H1 (cell line): ENCODE measurements at regions not wholly inside any gene's neighbourhood (a gene's known extent, or its start where the extent isn't known, plus 50 kb on each side); places are given as distances from the start of the nearest gene placed in this dataset.

ENCODE experiments used
- CTCF ChIA-PET: fragments of 300-600 bp; sonication (Branson Sonifier 250); formaldehyde crosslinking; loops from one replicate; lab custom pipeline; 2021; ENCODE audit not compliant: partially characterized antibody; lab: Charles Lee
- POLR2A ChIA-PET: fragments of 300-600 bp; sonication (Branson Sonifier 250); formaldehyde crosslinking; loops from one replicate; lab custom pipeline; 2021; ENCODE audit warnings: inconsistent platforms; ENCODE audit not compliant: partially characterized antibody; lab: Charles Lee
- DNase-seq, 2 experiments: peaks; one replicate each; pipeline versions ENCODE4 v3.0.0 to v3.0.0-alpha.2; 2010 to 2022; ENCODE audit warnings: low spot score in 2 of 2, low read depth in 1 of 2, mixed read lengths in 1 of 2
- FAIRE-seq: peaks from 2 replicates; lab custom pipeline; 2011; peaks lifted over from hg19 to GRCh38; lab: Jason Lieb, UNC
- H2AFZ ChIP-seq: 2 replicates; pipeline ENCODE4 v1.8.1; 2012; ENCODE audit warnings: low read length, inconsistent platforms
- H2AK5ac ChIP-seq: 2 replicates; pipeline ENCODE4 v1.6.1; 2013; ENCODE audit warnings: low read depth, low read length
- H2BK120ac ChIP-seq: replicated peaks from 2 replicates; pipeline ENCODE3; 2013; ENCODE audit warnings: low read depth, low read length, inconsistent platforms
- H2BK12ac ChIP-seq: 2 replicates; pipeline ENCODE4 v1.6.1; 2013; ENCODE audit warnings: low read depth, low read length
- H2BK15ac ChIP-seq: 2 replicates; pipeline ENCODE4 v1.6.1; 2013; ENCODE audit warnings: low read length
- H2BK20ac ChIP-seq: 2 replicates; pipeline ENCODE4 v1.6.1; 2013; ENCODE audit warnings: low read length
- H2BK5ac ChIP-seq: 2 replicates; pipeline ENCODE4 v1.6.1; 2013; ENCODE audit warnings: low read depth, low read length
- H3K14ac ChIP-seq: 2 replicates; pipeline ENCODE4 v1.6.1; 2013; ENCODE audit warnings: inconsistent platforms; ENCODE audit not compliant: insufficient read length
- H3K18ac ChIP-seq: 2 replicates; pipeline ENCODE4 v1.6.1; 2013; ENCODE audit warnings: low read length; ENCODE audit errors: extremely low read depth
- H3K23ac ChIP-seq: 2 replicates; pipeline ENCODE4 v1.6.1; 2013; ENCODE audit warnings: inconsistent platforms; ENCODE audit not compliant: insufficient read length
- H3K23me2 ChIP-seq: 2 replicates; pipeline ENCODE4 v1.6.1; 2013; ENCODE audit warnings: low read depth, low read length
- H3K27ac ChIP-seq: 2 replicates; pipeline ENCODE4 v1.6.1; 2011; ENCODE audit warnings: low read depth, low read length, inconsistent platforms
- H3K27me3 ChIP-seq, 4 experiments: replicated peaks in 1 of 4; 1 replicate in 1 of 4; 2 replicates in 3 of 4; pipeline versions ENCODE4 v1.6.1 to v1.8.1; 2011 to 2013; ENCODE audit warnings: low read length in 3 of 4, mild to moderate bottlenecking in 3 of 4, inconsistent platforms in 2 of 4, mixed read lengths in 2 of 4, moderate library complexity in 1 of 4; ENCODE audit not compliant: control insufficient read depth in 3 of 4, insufficient read depth in 3 of 4; ENCODE audit errors: extremely low read depth in 1 of 4
- H3K36me3 ChIP-seq, 4 experiments: 2 replicates each; pipeline versions ENCODE4 v1.6.1 to v1.8.1; 2011 to 2013; ENCODE audit warnings: mild to moderate bottlenecking in 4 of 4, low read length in 3 of 4, moderate library complexity in 2 of 4, control low read depth in 1 of 4, inconsistent platforms in 1 of 4; ENCODE audit not compliant: insufficient read depth in 4 of 4, control insufficient read depth in 2 of 4
- H3K4ac ChIP-seq: replicated peaks from 2 replicates; pipeline ENCODE3; 2013; ENCODE audit warnings: low read length, low read depth, mixed read lengths, inconsistent platforms; ENCODE audit not compliant: insufficient read length
- H3K4me1 ChIP-seq, 4 experiments: replicated peaks in 1 of 4; 1 replicate in 1 of 4; 2 replicates in 3 of 4; pipeline versions ENCODE4 v1.6.1 to v1.8.1; 2011 to 2013; ENCODE audit warnings: low read length in 3 of 4, inconsistent platforms in 2 of 4, mixed read lengths in 1 of 4; ENCODE audit not compliant: insufficient read depth in 4 of 4, control insufficient read depth in 3 of 4
- H3K4me2 ChIP-seq, 2 experiments: 2 replicates each; pipeline versions ENCODE4 v1.6.1 to v1.8.1; 2011 to 2013; ENCODE audit warnings: low read depth in 2 of 2, low read length in 2 of 2, control low read depth in 1 of 2, inconsistent platforms in 1 of 2, mild to moderate bottlenecking in 1 of 2; ENCODE audit not compliant: insufficient read depth in 1 of 2
- H3K4me3 ChIP-seq, 4 experiments: fragments of 200-600, 300-600 bp in 1 of 4; sonication (generic), shearing (Covaris generic), sonication (Bioruptor Twin) in 1 of 4; 2 replicates each; pipeline versions ENCODE4 v1.5.1 to v1.8.1; 2011 to 2016; ENCODE audit warnings: low read length in 4 of 4, low read depth in 3 of 4, control low read depth in 2 of 4, inconsistent platforms in 2 of 4, mild to moderate bottlenecking in 2 of 4, mixed read lengths in 1 of 4, moderate library complexity in 1 of 4; ENCODE audit not compliant: insufficient read depth in 2 of 4; ENCODE audit errors: extremely low read depth in 1 of 4
- H3K56ac ChIP-seq: replicated peaks from 2 replicates; pipeline ENCODE3; 2013; ENCODE audit warnings: low read depth, mild to moderate bottlenecking, mixed read lengths, low read length, inconsistent platforms; ENCODE audit not compliant: insufficient read length
- H3K79me1 ChIP-seq: 2 replicates; pipeline ENCODE4 v1.6.1; 2013; ENCODE audit warnings: low read depth, low read length, control low read depth
- H3K79me2 ChIP-seq, 2 experiments: 2 replicates each; pipeline versions ENCODE4 v1.6.1 to v1.8.1; 2012 to 2013; ENCODE audit warnings: low read length in 2 of 2, mild to moderate bottlenecking in 2 of 2, inconsistent platforms in 1 of 2; ENCODE audit not compliant: insufficient read depth in 2 of 2, control insufficient read depth in 1 of 2
- H3K9ac ChIP-seq, 4 experiments: replicated peaks in 1 of 4; 1 replicate in 1 of 4; 2 replicates in 3 of 4; pipeline versions ENCODE4 v1.6.1 to v1.8.1; 2011 to 2013; ENCODE audit warnings: low read depth in 3 of 4, low read length in 3 of 4, control low read depth in 2 of 4, mild to moderate bottlenecking in 2 of 4, moderate library complexity in 2 of 4, inconsistent platforms in 1 of 4; ENCODE audit errors: extremely low read depth in 1 of 4
- H3K9me3 ChIP-seq, 2 experiments: 2 replicates each; pipeline versions ENCODE4 v1.6.1 to v1.8.1; 2012 to 2013; ENCODE audit warnings: mild to moderate bottlenecking in 2 of 2, moderate library complexity in 2 of 2, control low read depth in 1 of 2, inconsistent platforms in 1 of 2, low read depth in 1 of 2, low read length in 1 of 2, mixed read lengths in 1 of 2; ENCODE audit not compliant: insufficient read depth in 2 of 2
- H4K20me1 ChIP-seq, 2 experiments: replicated peaks in 1 of 2; 2 replicates each; pipeline versions ENCODE3 to v1.8.1; 2011 to 2013; ENCODE audit warnings: inconsistent platforms in 2 of 2, low read length in 2 of 2, mild to moderate bottlenecking in 1 of 2; ENCODE audit not compliant: insufficient read depth in 2 of 2, control insufficient read depth in 1 of 2
- H4K5ac ChIP-seq: 2 replicates; pipeline ENCODE4 v1.6.1; 2013; ENCODE audit warnings: low read length, low read depth, mixed read lengths, inconsistent platforms; ENCODE audit not compliant: insufficient read length
- H4K8ac ChIP-seq: 2 replicates; pipeline ENCODE4 v1.8.0; 2013; ENCODE audit warnings: mild to moderate bottlenecking, moderate library complexity, low read length, inconsistent platforms; ENCODE audit not compliant: insufficient read depth; ENCODE audit errors: extremely low read depth
- H4K91ac ChIP-seq: replicated peaks from 2 replicates; pipeline ENCODE3; 2013; ENCODE audit warnings: low read length, mixed read lengths, inconsistent platforms; ENCODE audit not compliant: insufficient read length
- ASH2L ChIP-seq: fragments of 200-600, 300-600 bp; sonication (generic); IDR thresholded peaks from one replicate; pipeline ENCODE4 v1.7.1; 2017; ENCODE audit warnings: low read length
- CBX5 ChIP-seq: fragments of 300-800, 300-1000 bp; sonication (generic); IDR thresholded peaks from 2 replicates; pipeline ENCODE4 v1.7.1; 2016; ENCODE audit warnings: antibody characterized with exemption, low read length, low read depth
- CBX8 ChIP-seq: fragments of 300-800, 300-1000 bp; sonication (generic); IDR thresholded peaks from 2 replicates; pipeline ENCODE4 v1.7.1; 2016; ENCODE audit warnings: low read depth, low read length, borderline replicate concordance
- CEBPB ChIP-seq: IDR thresholded peaks from 2 replicates; pipeline ENCODE4 v1.6.1; 2012; ENCODE audit warnings: low read depth, low read length
- GTF2F1 ChIP-seq: IDR thresholded peaks from 2 replicates; pipeline ENCODE4 v1.6.1; 2012; ENCODE audit warnings: low read depth, low read length, improper control_type of control experiment, borderline replicate concordance
- NANOG ChIP-seq: IDR thresholded peaks from 2 replicates; pipeline ENCODE4 v1.6.1; 2011; ENCODE audit warnings: low read length, low read depth, mild to moderate bottlenecking, inconsistent platforms; ENCODE audit not compliant: insufficient read depth, poor library complexity, severe bottlenecking
- RXRA ChIP-seq: IDR thresholded peaks from 2 replicates; pipeline ENCODE4 v1.6.1; 2011; ENCODE audit warnings: low read depth, mild to moderate bottlenecking, low read length, moderate library complexity; ENCODE audit not compliant: insufficient read depth
- SP1 ChIP-seq: IDR thresholded peaks from 2 replicates; pipeline ENCODE4 v1.6.1; 2011; ENCODE audit warnings: low read depth, low read length
- SP4 ChIP-seq: IDR thresholded peaks from 2 replicates; pipeline ENCODE4 v1.6.1; 2012; ENCODE audit warnings: low read length, inconsistent platforms
- TAF1 ChIP-seq: IDR thresholded peaks from 2 replicates; pipeline ENCODE4 v1.6.1; 2011; ENCODE audit warnings: mild to moderate bottlenecking, low read depth, low read length
- TAF7 ChIP-seq: optimal IDR thresholded peaks from 2 replicates; pipeline ENCODE3; 2011; ENCODE audit warnings: low read depth, mild to moderate bottlenecking, inconsistent platforms, low read length, moderate library complexity, borderline replicate concordance
- ZNF274 ChIP-seq: IDR thresholded peaks from 2 replicates; pipeline ENCODE4 v1.7.0; 2012; ENCODE audit warnings: low read length, borderline replicate concordance; ENCODE audit errors: extremely low read depth
- WGBS, 2 experiments: shearing (Covaris generic) in 1 of 2; methylation state at CpG; one replicate each; pipeline versions ENCODE4 v1.1.6 to v1.1.7; 2013 to 2015; ENCODE audit warnings: low lambda C conversion rate in 2 of 2, mixed read lengths in 2 of 2, inconsistent platforms in 1 of 2, low coverage in 1 of 2, missing lambda C conversion rate in 1 of 2; ENCODE audit not compliant: insufficient replicate concordance in 2 of 2, insufficient coverage in 1 of 2, insufficient read length in 1 of 2; ENCODE audit errors: extremely low coverage in 1 of 2, missing lambda C conversion rate in 1 of 2; 5-methylcytosine and 5-hydroxymethylcytosine counted together
- TF ChIP-seq, protein P1 (sequence below): IDR thresholded peaks from 2 replicates; pipeline ENCODE4 v1.6.1; 2012; ENCODE audit warnings: inconsistent platforms

DNA sequence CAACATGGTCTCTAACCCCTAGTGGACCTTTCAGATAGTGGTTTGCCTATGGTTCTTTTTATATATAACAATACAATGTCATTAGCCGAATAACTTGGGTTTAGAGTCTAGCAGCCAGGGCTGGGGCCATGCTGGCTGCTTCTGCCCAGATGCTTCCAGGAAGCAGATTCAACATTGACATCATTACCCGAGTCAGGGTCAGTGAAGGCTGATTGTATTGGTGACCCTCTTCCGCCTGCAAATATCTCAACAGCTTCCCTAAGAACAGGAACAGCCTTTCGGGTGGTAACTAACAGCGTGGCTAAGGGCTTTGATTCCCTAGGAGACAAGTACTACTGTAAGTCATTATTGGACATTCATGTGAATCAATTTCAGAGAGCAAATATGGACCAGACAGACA is 476.4 kb downstream of the UQCRFS1 start:
- FAIRE-seq = no peak
- no peaks in the 10 kb centered on the region for H3K79me2 ChIP-seq
- 93% methylated on average over 5 of the region's 5 CpGs; no CpG with 5 or more reads in 1 of the 2 experiments for WGBS, 2 experiments
- TF ChIP-seq, protein P1, sequence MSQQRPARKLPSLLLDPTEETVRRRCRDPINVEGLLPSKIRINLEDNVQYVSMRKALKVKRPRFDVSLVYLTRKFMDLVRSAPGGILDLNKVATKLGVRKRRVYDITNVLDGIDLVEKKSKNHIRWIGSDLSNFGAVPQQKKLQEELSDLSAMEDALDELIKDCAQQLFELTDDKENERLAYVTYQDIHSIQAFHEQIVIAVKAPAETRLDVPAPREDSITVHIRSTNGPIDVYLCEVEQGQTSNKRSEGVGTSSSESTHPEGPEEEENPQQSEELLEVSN = no peak
- TF ChIP-seq ZNF274 (no peak), SP1 (no peak), CEBPB (no peak), TAF1 (no peak), TAF7 (no peak), CBX8 (no peak), GTF2F1 (no peak), RXRA (no peak), SP4 (no peak), NANOG (no peak), CBX5 (no peak), ASH2L (no peak)

More for the DNA sequence above, 476.4 kb downstream of the UQCRFS1 start:
- no peaks in the 10 kb centered on the region for H3K23me2 ChIP-seq
- DNase-seq = no peak
- H2AFZ ChIP-seq = peak overlapping the region; percentile 77
- H2BK12ac ChIP-seq = no peak overlapping the region
- no peak overlapping the region for H3K4me3 ChIP-seq
- POLR2A ChIA-PET = interaction anchor here (0.6 kb wide), 1 partner anchor 12 kb away, joined by 3 read pairs; no protein-coding TSS in a partner anchor
- H3K9me3 ChIP-seq = no peaks in the 10 kb centered on the region
- H3K79me1 ChIP-seq = no peaks in the 10 kb centered on the region
- no peak overlapping the region for H2BK15ac ChIP-seq
- H2BK120ac ChIP-seq = no peak overlapping the region
- no peak overlapping the region for H4K91ac ChIP-seq
- no peak overlapping the region for H3K9ac ChIP-seq
- no peak overlapping the region for H3K27ac ChIP-seq
- no peak overlapping the region for H4K8ac ChIP-seq
- H3K36me3 ChIP-seq = no peaks in the 10 kb centered on the region
- H3K14ac ChIP-seq = no peak overlapping the region
- no peak overlapping the region for H2BK5ac ChIP-seq
- H2AK5ac ChIP-seq = no peak overlapping the region
- H4K20me1 ChIP-seq = no peaks in the 10 kb centered on the region
- H3K56ac ChIP-seq = no peak overlapping the region
- CTCF ChIA-PET = interaction anchor here (0.7 to 5.3 kb wide), 38 partner anchors 8 to 762 kb away, joined by 3 to 79 read pairs (median 4); no protein-coding TSS in a partner anchor
- no peak overlapping the region for H3K4ac ChIP-seq
- H3K4me2 ChIP-seq = no peak overlapping the region
- no peaks in the 10 kb centered on the region for H3K27me3 ChIP-seq
- no peak overlapping the region for H4K5ac ChIP-seq
- peaks cover 0 to 2% (median 0%) of the 10 kb centered on the region in 4 experiments; a peak in 1 of 7 replicates for H3K4me1 ChIP-seq
- H3K18ac ChIP-seq = no peak overlapping the region
- no peak overlapping the region for H3K23ac ChIP-seq
- no peak overlapping the region for H2BK20ac ChIP-seq
